ENCODE measurements at regions not wholly inside any gene's neighbourhood (a gene's known extent, or its start where the extent isn't known, plus 50 kb on each side); places are given as distances from the start of the nearest gene placed in this dataset.

- Histone ChIP-seq H3K36me3 (replicated peaks in 1 of 2; ENCODE audit: insufficient read depth in 1 of 2, low read depth in 2 of 2) (no peaks in the 10 kb centered on the region), H3K27ac (no peak overlapping the region), H3K4me3 (no peak overlapping the region), H3K27me3 (no peaks in the 10 kb centered on the region), H3K9me3 (no peaks in the 10 kb centered on the region), H3K4me1 (no peaks in the 10 kb centered on the region)
- intact Hi-C loops (cut with DNase I) = no loop called here
- no peak for TF ChIP-seq POLR2A (IDR thresholded peaks at IDR 0.05)
- TF ChIP-seq CTCF (IDR thresholded peaks at IDR 0.05) = no peak
- WGBS, 2 donors = 33 to 75% methylated on average over 1 of the region's 1 CpG
- no peak for ATAC-seq
- no peak for DNase-seq
These were observed 1034.8 kb downstream of the PDHA2 start for GRCh38 chr4:96874657-96875056.

GRCh38 chr4:96879527-96879926 lies 1039.6 kb downstream of the PDHA2 start:
- Histone ChIP-seq H3K4me1 (no peaks in the 10 kb centered on the region), H3K36me3 (replicated peaks in 1 of 2; ENCODE audit: insufficient read depth in 1 of 2, low read depth in 2 of 2) (no peaks in the 10 kb centered on the region), H3K9me3 (no peaks in the 10 kb centered on the region), H3K27me3 (no peaks in the 10 kb centered on the region), H3K4me3 (no peak overlapping the region), H3K27ac (no peak overlapping the region)
- no peak for TF ChIP-seq POLR2A (IDR thresholded peaks at IDR 0.05)
- no peak for TF ChIP-seq CTCF (IDR thresholded peaks at IDR 0.05)
- 25 to 42% methylated on average over 2 of the region's 2 CpGs for WGBS, 2 donors
- ATAC-seq (no peak), DNase-seq (no peak)
- intact Hi-C loops (cut with DNase I) = no loop called here

- no peaks in the 10 kb centered on the region for H3K36me3 ChIP-seq (replicated peaks in 1 of 2; ENCODE audit: insufficient read depth in 1 of 2, low read depth in 2 of 2)
- DNase-seq (no peak), ATAC-seq (no peak)
- intact Hi-C loops (cut with DNase I) = no loop called here
- 60 to 61% methylated on average over 3 of the region's 3 CpGs for WGBS, 2 donors
- no peak overlapping the region for H3K4me3 ChIP-seq
- H3K27ac ChIP-seq = no peak overlapping the region
- H3K4me1 ChIP-seq = no peaks in the 10 kb centered on the region
- TF ChIP-seq CTCF (IDR thresholded peaks at IDR 0.05) (no peak), POLR2A (IDR thresholded peaks at IDR 0.05) (no peak)
- H3K27me3 ChIP-seq = no peaks in the 10 kb centered on the region
- H3K9me3 ChIP-seq = no peaks in the 10 kb centered on the region
These were observed 1048.0 kb downstream of the PDHA2 start for GRCh38 chr4:96887857-96888256.

- Histone ChIP-seq H3K4me1 (no peaks in the 10 kb centered on the region), H3K36me3 (replicated peaks in 1 of 2; ENCODE audit: insufficient read depth in 1 of 2, low read depth in 2 of 2) (no peaks in the 10 kb centered on the region), H3K27ac (no peak overlapping the region), H3K9me3 (no peaks in the 10 kb centered on the region), H3K27me3 (no peaks in the 10 kb centered on the region), H3K4me3 (no peak overlapping the region)
- TF ChIP-seq CTCF (IDR thresholded peaks at IDR 0.05) (no peak), POLR2A (IDR thresholded peaks at IDR 0.05) (no peak)
- intact Hi-C loops (cut with DNase I) = no loop called here
- ATAC-seq = no peak
- 53 to 55% methylated on average over 2 of the region's 2 CpGs for WGBS, 2 donors
- DNase-seq = no peak
These were observed 1054.7 kb downstream of the PDHA2 start for GRCh38 chr4:96894621-96895020.

- H3K4me1 ChIP-seq = no peaks in the 10 kb centered on the region
- WGBS, 2 donors = 83 to 89% methylated on average over 1 of the region's 1 CpG
- ATAC-seq = no peak
These were observed 1055.9 kb downstream of the PDHA2 start for GRCh38 chr4:96895826-96896225.

More at GRCh38 chr4:96895826-96896225, 1055.9 kb downstream of the PDHA2 start:
- no peak for DNase-seq
- TF ChIP-seq CTCF (IDR thresholded peaks at IDR 0.05) (no peak), POLR2A (IDR thresholded peaks at IDR 0.05) (no peak)
- H3K4me3 ChIP-seq = no peak overlapping the region
- no peak overlapping the region for H3K27ac ChIP-seq
- no peaks in the 10 kb centered on the region for H3K27me3 ChIP-seq
- no peaks in the 10 kb centered on the region for H3K9me3 ChIP-seq
- intact Hi-C loops (cut with DNase I) = no loop called here
- H3K36me3 ChIP-seq (replicated peaks in 1 of 2; ENCODE audit: insufficient read depth in 1 of 2, low read depth in 2 of 2) = no peaks in the 10 kb centered on the region

Data from body of pancreas (tissue), 4 donors.